Immature natural killer cell (primary cell): ENCODE measurements at regions not wholly inside any gene's neighbourhood (a gene's known extent, or its start where the extent isn't known, plus 50 kb on each side); places are given as distances from the start of the nearest gene placed in this dataset.

Source experiments
- DNase-seq, 3 donors: peaks; one replicate each; pipeline ENCODE4 v3.0.0; 2022; ENCODE audit warnings: mixed read lengths in 1 of 3
- H3K27ac Mint-ChIP-seq, 6 donors: one replicate each; pipeline ENCODE4 v1.8.0; 2020; ENCODE audit warnings: mixed read lengths in 6 of 6, mild to moderate bottlenecking in 5 of 6, inconsistent platforms in 4 of 6, moderate library complexity in 3 of 6
- H3K27me3 Mint-ChIP-seq, 3 donors: one replicate each; pipeline ENCODE4 v1.8.0; 2020 to 2021; ENCODE audit warnings: low read depth in 3 of 3, mild to moderate bottlenecking in 3 of 3, mixed read lengths in 3 of 3, moderate library complexity in 3 of 3, inconsistent platforms in 1 of 3
- H3K36me3 Mint-ChIP-seq, 3 donors: one replicate each; pipeline ENCODE4 v1.8.0; 2020; ENCODE audit warnings: mixed read lengths in 3 of 3, inconsistent platforms in 2 of 3, mild to moderate bottlenecking in 2 of 3
- H3K4me1 Mint-ChIP-seq, 2 donors: one replicate each; pipeline ENCODE4 v1.8.0; 2020; ENCODE audit warnings: inconsistent platforms in 2 of 2, mild to moderate bottlenecking in 2 of 2, mixed read lengths in 2 of 2, moderate library complexity in 1 of 2
- H3K4me3 Mint-ChIP-seq, 5 donors: one replicate each; pipeline ENCODE4 v1.8.0; 2020; ENCODE audit warnings: mild to moderate bottlenecking in 5 of 5, mixed read lengths in 5 of 5, inconsistent platforms in 3 of 5, moderate library complexity in 3 of 5
- H3K9me3 Mint-ChIP-seq, 6 donors: one replicate each; pipeline ENCODE4 v1.8.0; 2020; ENCODE audit warnings: mild to moderate bottlenecking in 6 of 6, mixed read lengths in 6 of 6, inconsistent platforms in 4 of 6, moderate library complexity in 3 of 6

- H3K36me3 Mint-ChIP-seq, result no peaks in the 10 kb centered on the region
- no peak for DNase-seq
Measured at GRCh38 chr3:159131376-159131775, 329.5 kb downstream of the MFSD1 start.

GRCh38 chr3:159137949-159138348 is 336.1 kb downstream of the MFSD1 start:
- H3K4me3 Mint-ChIP-seq, result no peak overlapping the region
- H3K27ac Mint-ChIP-seq, result no peak overlapping the region
- DNase-seq, result no peak
- no peaks in the 10 kb centered on the region for H3K27me3 Mint-ChIP-seq
- H3K4me1 Mint-ChIP-seq, result no peaks in the 10 kb centered on the region
- H3K36me3 Mint-ChIP-seq, result no peaks in the 10 kb centered on the region
- H3K9me3 Mint-ChIP-seq, result peaks cover 0 to 2% (median 0%) of the 10 kb centered on the region in 6 donors

More at GRCh38 chr3:159131376-159131775, 329.5 kb downstream of the MFSD1 start:
- peaks cover 0 to 4% (median 0%) of the 10 kb centered on the region in 6 donors for H3K9me3 Mint-ChIP-seq
- peaks cover 0 to 1% (median 0%) of the 10 kb centered on the region in 3 donors for H3K27me3 Mint-ChIP-seq
- H3K4me3 Mint-ChIP-seq, result no peak overlapping the region
- no peaks in the 10 kb centered on the region for H3K4me1 Mint-ChIP-seq
- no peak overlapping the region for H3K27ac Mint-ChIP-seq

DNA sequence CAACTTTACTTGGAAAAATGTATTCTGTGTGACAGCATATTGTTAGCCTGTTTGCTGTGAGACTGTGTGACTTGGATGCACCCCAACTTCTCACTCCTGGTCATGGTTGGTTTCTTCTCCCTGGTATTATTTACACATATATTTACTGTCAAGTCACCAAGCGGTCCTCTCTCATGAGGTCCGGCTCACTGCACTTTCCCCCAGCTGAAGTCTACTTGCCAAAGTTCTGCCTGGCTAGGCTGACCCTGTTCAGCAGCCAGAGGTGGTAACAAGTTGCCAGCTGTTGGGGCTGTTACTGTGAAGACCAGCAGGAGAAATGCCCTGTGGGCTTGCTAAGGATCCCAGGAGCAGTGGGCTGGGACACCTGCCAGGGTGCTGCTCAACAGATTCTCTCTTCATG is 337.5 kb downstream of the MFSD1 start:
- Mint-ChIP-seq H3K36me3 (no peaks in the 10 kb centered on the region), H3K27me3 (no peaks in the 10 kb centered on the region), H3K4me3 (no peak overlapping the region), H3K4me1 (no peaks in the 10 kb centered on the region), H3K27ac (no peak overlapping the region), H3K9me3 (peaks cover 0 to 2% (median 0%) of the 10 kb centered on the region in 6 donors)
- no peak for DNase-seq

DNA sequence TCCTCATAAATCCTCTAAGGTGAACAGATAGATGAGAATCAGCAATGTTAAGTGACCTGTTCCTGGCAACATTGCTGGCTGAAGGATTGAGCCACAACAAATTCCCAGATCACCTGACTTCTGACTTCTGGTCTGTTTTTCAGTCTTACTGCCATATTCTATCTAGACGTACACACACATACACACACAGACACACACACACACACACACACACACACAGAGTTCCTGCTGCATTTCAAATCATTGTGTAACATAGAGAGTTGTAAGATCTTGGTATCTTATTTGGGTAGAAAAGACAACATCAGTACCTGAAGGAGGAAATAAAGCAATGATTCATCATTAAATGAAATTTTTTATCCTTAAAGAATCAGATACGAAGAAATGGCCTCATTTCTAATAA is 342.6 kb downstream of the MFSD1 start:
- Mint-ChIP-seq H3K36me3 (no peaks in the 10 kb centered on the region), H3K4me3 (no peak overlapping the region), H3K4me1 (no peaks in the 10 kb centered on the region), H3K27me3 (peaks cover 0 to 3% (median 0%) of the 10 kb centered on the region in 3 donors), H3K27ac (no peak overlapping the region), H3K9me3 (peaks cover 0 to 4% (median 2%) of the 10 kb centered on the region in 6 donors)
- DNase-seq, result no peak

- Mint-ChIP-seq H3K4me1 (no peaks in the 10 kb centered on the region), H3K27me3 (peaks cover 0 to 3% (median 0%) of the 10 kb centered on the region in 3 donors), H3K27ac (no peak overlapping the region), H3K4me3 (no peak overlapping the region), H3K9me3 (peaks cover 0 to 7% (median 2%) of the 10 kb centered on the region in 6 donors), H3K36me3 (no peaks in the 10 kb centered on the region)
- DNase-seq, result no peak
Measured at GRCh38 chr3:159144891-159145290, 343.0 kb downstream of the MFSD1 start.

DNA sequence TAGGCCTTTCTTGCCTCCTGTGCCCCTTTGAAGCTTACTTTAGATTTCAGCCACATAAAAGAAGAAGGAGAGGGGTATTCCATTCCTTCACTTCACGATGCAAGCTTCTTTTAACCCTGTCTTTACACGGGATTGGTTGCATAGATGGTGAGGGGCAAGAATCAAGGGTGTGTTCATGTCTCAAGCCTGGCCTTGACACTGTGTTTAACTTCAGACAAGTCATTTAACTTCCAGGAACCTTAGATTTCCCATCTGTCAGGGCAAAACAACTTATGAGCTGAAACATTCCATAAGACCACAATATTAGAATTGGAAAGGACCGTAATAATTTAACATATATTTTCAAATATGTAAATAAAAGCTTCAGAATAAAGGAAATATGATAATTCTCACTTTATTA is 344.5 kb downstream of the MFSD1 start:
- no peak for DNase-seq
- H3K9me3 Mint-ChIP-seq, result peaks cover 0 to 10% (median 2%) of the 10 kb centered on the region in 6 donors
- H3K36me3 Mint-ChIP-seq, result no peaks in the 10 kb centered on the region
- no peak overlapping the region for H3K27ac Mint-ChIP-seq
- H3K27me3 Mint-ChIP-seq, result peaks cover 0 to 3% (median 2%) of the 10 kb centered on the region in 3 donors
- H3K4me3 Mint-ChIP-seq, result no peak overlapping the region
- no peaks in the 10 kb centered on the region for H3K4me1 Mint-ChIP-seq

DNA sequence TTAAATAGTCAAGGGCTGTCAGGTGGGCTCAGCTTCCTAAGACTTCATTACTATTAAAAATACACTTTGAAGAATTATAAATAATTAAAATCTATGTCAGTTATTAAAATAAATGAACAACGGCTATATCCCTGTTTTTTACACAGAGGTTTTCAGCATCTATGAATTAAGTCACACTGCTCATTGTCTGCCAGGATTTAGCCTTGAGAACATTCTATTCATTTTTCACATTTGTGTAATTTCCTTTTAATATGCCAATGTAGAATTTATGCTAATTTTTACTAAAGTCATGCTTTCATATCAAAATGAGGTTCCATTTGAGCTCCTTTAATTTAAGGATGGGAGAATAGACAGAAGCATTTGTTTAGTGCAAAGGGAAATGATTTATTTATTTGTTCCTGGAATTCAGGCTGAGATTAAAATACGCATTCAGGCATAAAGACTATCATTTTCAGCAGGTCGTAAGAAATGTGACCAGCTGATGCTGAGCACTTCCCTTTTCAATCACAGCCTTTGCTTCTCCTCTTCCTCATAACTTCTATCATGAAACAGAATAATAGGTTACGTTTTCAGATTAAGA is 345.1 kb downstream of the MFSD1 start:
- no peaks in the 10 kb centered on the region for H3K4me1 Mint-ChIP-seq
- H3K27me3 Mint-ChIP-seq, result peaks cover 0 to 3% (median 2%) of the 10 kb centered on the region in 3 donors
- no peaks in the 10 kb centered on the region for H3K36me3 Mint-ChIP-seq
- no peak overlapping the region for H3K4me3 Mint-ChIP-seq
- no peak overlapping the region for H3K27ac Mint-ChIP-seq
- peaks cover 0 to 10% (median 2%) of the 10 kb centered on the region in 6 donors for H3K9me3 Mint-ChIP-seq
- no peak for DNase-seq

DNA sequence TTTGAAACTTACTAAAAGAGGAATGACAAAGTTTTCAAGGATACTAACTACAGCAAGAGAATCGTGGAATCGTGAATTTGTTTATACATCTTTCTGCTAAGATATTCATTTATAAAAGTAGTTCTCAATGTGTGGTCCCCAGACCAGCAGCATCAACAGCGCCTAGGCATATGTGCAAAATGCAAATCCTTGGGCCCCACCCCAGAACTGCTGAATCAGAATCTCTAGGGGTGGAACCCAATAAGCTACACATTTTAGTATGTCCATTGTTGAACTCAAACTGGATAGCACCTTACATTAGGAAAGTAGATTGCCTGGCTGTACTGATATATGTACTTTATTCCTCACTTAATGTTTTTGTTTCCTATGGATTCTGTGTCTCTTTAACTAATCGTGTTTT is 346.0 kb downstream of the MFSD1 start:
- DNase-seq, result no peak
- Mint-ChIP-seq H3K36me3 (no peaks in the 10 kb centered on the region), H3K9me3 (peaks cover 0 to 10% (median 3%) of the 10 kb centered on the region in 6 donors), H3K27me3 (peaks cover 0 to 3% (median 2%) of the 10 kb centered on the region in 3 donors), H3K4me3 (no peak overlapping the region), H3K27ac (no peak overlapping the region), H3K4me1 (no peaks in the 10 kb centered on the region)

DNA sequence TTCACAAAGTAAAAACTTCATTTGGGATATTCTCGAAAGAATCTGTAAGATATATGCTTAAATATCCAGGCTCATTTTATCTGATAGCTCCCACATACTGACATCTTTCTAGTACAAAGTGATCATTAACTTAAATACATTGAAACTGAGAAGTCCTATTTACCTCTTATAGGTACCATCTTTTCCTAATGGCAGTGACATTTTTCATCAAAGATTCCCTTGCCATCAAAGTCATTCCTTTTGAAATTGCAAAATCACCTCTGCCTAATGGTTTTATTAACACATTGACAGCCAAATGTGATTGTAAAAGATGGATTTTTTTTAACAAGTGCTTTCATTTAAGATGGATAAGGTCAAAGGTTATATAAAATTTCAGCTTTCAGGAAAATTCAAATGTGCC is 346.6 kb downstream of the MFSD1 start:
- H3K9me3 Mint-ChIP-seq, result peaks cover 0 to 10% (median 3%) of the 10 kb centered on the region in 6 donors
- no peaks in the 10 kb centered on the region for H3K4me1 Mint-ChIP-seq
- no peaks in the 10 kb centered on the region for H3K36me3 Mint-ChIP-seq
- H3K4me3 Mint-ChIP-seq, result no peak overlapping the region
- peaks cover 0 to 3% (median 2%) of the 10 kb centered on the region in 3 donors for H3K27me3 Mint-ChIP-seq
- no peak overlapping the region for H3K27ac Mint-ChIP-seq
- no peak for DNase-seq

GRCh38 chr3:159149131-159149530 is 347.3 kb downstream of the MFSD1 start:
- no peak overlapping the region for H3K4me3 Mint-ChIP-seq
- no peak overlapping the region for H3K27ac Mint-ChIP-seq
- no peaks in the 10 kb centered on the region for H3K36me3 Mint-ChIP-seq
- peaks cover 0 to 10% (median 3%) of the 10 kb centered on the region in 6 donors for H3K9me3 Mint-ChIP-seq
- peaks cover 0 to 3% (median 2%) of the 10 kb centered on the region in 3 donors for H3K27me3 Mint-ChIP-seq
- DNase-seq, result no peak
- H3K4me1 Mint-ChIP-seq, result no peaks in the 10 kb centered on the region

- Mint-ChIP-seq H3K27ac (no peak overlapping the region), H3K9me3 (peaks cover 0 to 10% (median 3%) of the 10 kb centered on the region in 6 donors), H3K4me1 (no peaks in the 10 kb centered on the region), H3K4me3 (no peak overlapping the region), H3K27me3 (peaks cover 0 to 3% (median 2%) of the 10 kb centered on the region in 3 donors), H3K36me3 (no peaks in the 10 kb centered on the region)
- DNase-seq, result no peak
Measured at GRCh38 chr3:159149633-159150032, 347.8 kb downstream of the MFSD1 start.

DNA sequence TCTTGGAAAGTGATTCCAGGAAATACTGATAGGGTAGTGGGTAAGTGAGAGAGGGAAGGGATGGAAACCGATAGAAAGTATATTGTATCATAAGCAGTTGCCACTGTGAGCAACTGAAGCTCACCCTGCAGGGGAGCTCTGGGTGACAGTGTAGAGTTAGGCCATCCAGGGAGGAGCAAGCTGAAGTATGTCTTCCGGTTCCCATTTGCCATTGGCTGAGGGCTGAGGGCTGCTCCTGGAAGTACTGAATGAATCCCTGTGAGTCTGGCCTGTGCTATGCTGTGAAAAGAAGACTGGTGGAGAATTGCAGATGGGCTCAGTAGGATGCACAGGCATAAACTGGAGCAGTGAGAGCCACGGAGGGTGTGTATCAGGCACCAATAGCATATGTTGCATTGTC is 348.3 kb downstream of the MFSD1 start:
- Mint-ChIP-seq H3K27ac (no peak overlapping the region), H3K36me3 (no peaks in the 10 kb centered on the region), H3K4me3 (no peak overlapping the region), H3K27me3 (peaks cover 0 to 3% (median 2%) of the 10 kb centered on the region in 3 donors), H3K4me1 (no peaks in the 10 kb centered on the region), H3K9me3 (peaks cover 0 to 10% (median 3%) of the 10 kb centered on the region in 6 donors)
- no peak for DNase-seq

- Mint-ChIP-seq H3K27me3 (peaks cover 0 to 2% (median 0%) of the 10 kb centered on the region in 3 donors), H3K4me1 (no peaks in the 10 kb centered on the region), H3K36me3 (no peaks in the 10 kb centered on the region), H3K27ac (no peak overlapping the region), H3K4me3 (no peak overlapping the region), H3K9me3 (peaks cover 0 to 10% (median 3%) of the 10 kb centered on the region in 6 donors)
- DNase-seq, result no peak
Measured at GRCh38 chr3:159151130-159151529, 349.3 kb downstream of the MFSD1 start.

DNA sequence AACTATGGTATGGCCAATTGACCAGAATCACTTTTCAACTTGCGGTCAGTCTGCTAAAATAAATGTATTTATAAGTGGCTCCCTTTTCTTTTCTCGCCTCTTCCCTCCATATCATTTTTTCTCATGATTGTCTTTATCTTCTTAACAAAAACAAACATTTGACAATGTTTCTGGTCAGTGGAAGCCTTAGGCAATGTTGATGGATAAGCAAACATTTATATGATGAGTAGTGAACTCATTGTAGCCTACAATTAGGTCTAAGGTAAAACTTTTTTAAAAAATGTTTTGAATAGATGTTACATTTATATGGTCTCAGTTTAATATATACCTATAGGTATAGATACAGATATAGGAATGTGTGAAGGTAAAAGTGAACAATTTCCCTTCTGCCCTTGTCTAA is 355.4 kb downstream of the MFSD1 start:
- no peak for DNase-seq
- H3K4me1 Mint-ChIP-seq, result no peaks in the 10 kb centered on the region
- H3K4me3 Mint-ChIP-seq, result no peak overlapping the region
- peaks cover 0 to 6% (median 3%) of the 10 kb centered on the region in 6 donors for H3K9me3 Mint-ChIP-seq
- H3K27me3 Mint-ChIP-seq, result peaks cover 0 to 2% (median 1%) of the 10 kb centered on the region in 3 donors
- no peaks in the 10 kb centered on the region for H3K36me3 Mint-ChIP-seq
- H3K27ac Mint-ChIP-seq, result no peak overlapping the region

DNA sequence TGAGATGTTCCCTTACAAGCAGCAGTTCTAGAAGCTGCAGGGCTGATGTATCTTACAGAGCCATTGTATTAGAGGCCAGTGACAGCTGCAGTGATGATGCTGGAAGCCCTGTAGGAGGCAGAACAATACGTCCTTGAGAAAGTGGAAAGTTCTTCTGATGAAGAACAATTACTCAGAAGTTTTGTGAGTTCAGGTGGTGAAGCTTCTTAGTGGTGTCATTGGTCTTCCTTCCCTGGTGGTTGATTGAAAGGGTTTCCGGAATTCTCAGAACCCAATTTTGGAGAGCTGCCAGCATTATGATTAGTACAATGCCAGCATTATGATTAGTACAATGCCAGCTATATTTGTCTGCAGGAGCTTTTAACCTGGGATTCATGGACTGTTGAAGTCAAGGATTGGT is 356.4 kb downstream of the MFSD1 start:
- Mint-ChIP-seq H3K27me3 (peaks cover 0 to 2% (median 1%) of the 10 kb centered on the region in 3 donors), H3K36me3 (no peaks in the 10 kb centered on the region), H3K9me3 (peaks cover 0 to 9% (median 3%) of the 10 kb centered on the region in 6 donors), H3K4me1 (no peaks in the 10 kb centered on the region), H3K27ac (no peak overlapping the region), H3K4me3 (no peak overlapping the region)
- no peak for DNase-seq
